PC-3 (cell line): ENCODE measurements at regions not wholly inside any gene's neighbourhood (a gene's known extent, or its start where the extent isn't known, plus 50 kb on each side); places are given as distances from the start of the nearest gene placed in this dataset.

Source experiments
- CTCF ChIP-seq: fragments of 300-600 bp; sonication (generic); conservative IDR thresholded peaks from 2 replicates; pipeline ENCODE4 v1.5.1; 2017; ENCODE audit warnings: antibody characterized with exemption, low read depth, mild to moderate bottlenecking, low read length
- EZH2phosphoT487 ChIP-seq: fragments of 300-600 bp; sonication (generic); IDR thresholded peaks from 2 replicates; pipeline ENCODE4 v1.6.1; 2018; ENCODE audit warnings: mild to moderate bottlenecking, antibody characterized with exemption, low read length, borderline replicate concordance

- TF ChIP-seq EZH2phosphoT487 (no peak), CTCF (no peak)
Measured at GRCh38 chr4:27187786-27188185, 327.1 kb downstream of the STIM2 start.
